Activated CD4-positive, alpha-beta T cell treated with anti-CD3 and anti-CD28 coated beads, Interleukin-2, amount 50 U/mL, for 48 hours (primary cell): ENCODE measurements at regions not wholly inside any gene's neighbourhood (a gene's known extent, or its start where the extent isn't known, plus 50 kb on each side); places are given as distances from the start of the nearest gene placed in this dataset.
"Not testable (repeated sequence)": the region's sequence is repeated elsewhere in the genome, so short reads cannot be mapped to it uniquely, and the experiment has no call there.

ENCODE experiments used
- DNase-seq, 2 experiments: peaks; one replicate each; pipeline ENCODE4 v3.0.0-alpha.2; 2020

DNA sequence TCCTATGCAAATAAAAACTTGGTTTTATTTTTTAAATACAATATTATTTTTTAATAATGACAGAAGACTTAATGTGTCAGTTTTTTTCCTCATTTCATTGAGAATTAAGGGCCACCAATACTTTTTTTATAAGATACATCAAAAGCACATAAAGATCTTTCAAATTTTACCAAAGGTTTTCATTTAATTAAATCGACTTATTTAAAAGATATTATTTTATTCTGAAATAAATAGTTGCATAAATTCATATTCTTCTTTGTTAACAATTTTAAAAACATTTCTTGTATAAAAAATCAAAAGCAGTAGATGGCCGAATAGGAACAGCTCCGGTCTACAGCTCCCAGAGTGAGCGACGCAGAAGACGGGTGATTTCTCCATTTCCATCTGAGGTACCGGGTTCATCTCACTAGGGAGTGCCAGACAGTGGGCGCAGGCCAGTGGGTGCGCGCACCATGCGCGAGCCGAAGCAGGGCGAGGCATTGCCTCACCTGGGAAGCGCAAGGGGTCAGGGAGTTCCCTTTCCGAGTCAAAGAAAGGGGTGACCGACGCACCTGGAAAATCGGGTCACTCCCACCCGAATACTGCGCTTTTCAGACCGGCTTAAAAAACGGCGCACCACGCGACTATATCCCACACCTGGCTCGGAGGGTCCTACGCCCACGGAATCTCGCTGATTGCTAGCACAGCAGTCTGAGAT lies 374.6 kb upstream of the NPVF start:
- DNase-seq, result not testable (repeated sequence)

DNA sequence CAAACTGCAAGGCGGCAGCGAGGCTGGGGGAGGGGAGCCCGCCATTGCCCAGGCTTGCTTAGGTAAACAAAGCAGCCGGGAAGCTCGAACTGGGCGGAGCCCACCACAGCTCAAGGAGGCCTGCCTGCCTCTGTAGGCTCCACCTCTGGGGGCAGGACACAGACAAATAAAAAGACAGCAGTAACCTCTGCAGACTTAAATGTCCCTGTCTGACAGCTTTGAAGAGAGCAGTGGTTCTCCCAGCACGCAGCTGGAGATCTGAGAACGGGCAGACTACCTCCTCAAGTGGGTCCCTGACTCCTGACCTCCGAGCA lies 375.1 kb upstream of the NPVF start:
- DNase-seq, result not testable (repeated sequence)

DNA sequence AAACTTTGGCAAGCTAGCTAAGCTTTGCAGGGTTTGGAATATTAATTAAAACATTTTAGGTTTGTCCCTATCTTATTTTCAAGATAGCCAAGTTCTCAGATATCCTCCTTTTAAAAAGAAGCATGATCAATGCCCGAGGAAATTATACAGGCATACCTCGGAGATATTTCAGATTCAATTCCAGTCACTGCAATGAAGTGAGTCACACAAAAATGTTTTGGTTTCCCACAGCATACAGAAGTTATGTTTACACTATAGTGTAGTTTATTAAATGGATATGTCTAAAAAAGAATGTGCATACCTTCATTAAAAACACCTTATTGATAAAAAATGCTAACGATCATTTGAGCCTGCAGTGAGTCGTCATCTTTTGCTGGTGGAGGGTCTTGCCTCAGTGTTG lies 382.9 kb upstream of the NPVF start:
- no peak for DNase-seq

DNA sequence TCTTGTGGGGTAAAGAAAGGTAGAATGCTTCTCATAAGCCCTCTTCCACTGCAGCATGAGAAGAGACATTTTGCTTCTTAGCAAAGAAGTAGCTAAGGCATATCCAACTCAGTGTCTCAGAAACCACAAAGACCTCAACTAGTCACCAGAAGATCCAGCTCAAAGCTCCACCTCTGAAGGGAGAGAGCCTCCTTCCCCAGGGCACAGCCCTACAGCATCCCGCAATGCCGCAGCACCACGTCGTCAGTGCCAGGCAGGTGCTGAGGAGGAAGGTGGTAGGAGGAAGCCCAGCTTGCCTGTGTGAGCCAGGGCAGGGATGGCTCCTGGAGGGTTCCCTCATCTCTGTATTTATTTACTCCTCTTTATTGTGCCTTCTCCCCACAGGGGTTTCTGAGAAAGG lies 385.6 kb upstream of the NPVF start:
- DNase-seq, result no peak

DNA sequence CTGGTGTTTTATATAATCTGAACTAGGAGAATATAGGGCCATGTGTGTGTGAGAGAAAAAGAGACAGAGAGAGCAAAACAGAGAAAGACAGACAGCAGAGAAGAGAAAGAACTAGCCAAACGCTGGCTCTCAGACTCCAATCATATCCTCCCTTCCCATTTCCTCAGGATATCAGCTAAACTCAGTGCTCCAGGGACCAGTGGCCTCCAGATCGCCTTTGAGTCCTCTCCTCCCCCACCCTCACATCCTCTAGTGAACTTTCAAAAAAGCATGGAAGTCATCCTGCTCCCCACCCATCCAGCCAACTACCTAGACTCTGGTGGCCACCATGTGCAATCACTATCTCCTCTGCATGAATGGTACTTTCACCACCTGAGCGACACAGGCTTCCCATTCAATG lies 386.1 kb upstream of the NPVF start:
- no peak for DNase-seq

DNA sequence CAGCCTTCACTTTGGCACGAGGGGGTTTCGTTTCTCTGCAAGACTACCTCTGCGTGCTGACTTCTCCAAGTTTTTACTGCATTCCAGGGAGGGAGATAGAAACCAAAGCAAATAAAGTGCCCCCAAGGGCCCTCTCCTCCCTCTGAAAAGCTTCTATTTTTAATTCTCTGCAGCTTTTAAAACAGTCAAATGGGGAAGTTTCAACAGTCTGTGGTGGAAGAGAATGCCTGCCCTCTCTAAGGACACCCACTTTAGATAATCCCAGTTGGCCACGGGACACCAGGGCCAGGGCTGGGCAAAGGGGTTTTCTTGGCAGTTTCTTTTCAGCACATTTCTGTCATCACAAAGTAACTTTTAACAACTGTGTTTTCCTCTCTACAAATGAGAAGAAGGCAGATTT lies 386.7 kb upstream of the NPVF start:
- DNase-seq, result no peak

DNA sequence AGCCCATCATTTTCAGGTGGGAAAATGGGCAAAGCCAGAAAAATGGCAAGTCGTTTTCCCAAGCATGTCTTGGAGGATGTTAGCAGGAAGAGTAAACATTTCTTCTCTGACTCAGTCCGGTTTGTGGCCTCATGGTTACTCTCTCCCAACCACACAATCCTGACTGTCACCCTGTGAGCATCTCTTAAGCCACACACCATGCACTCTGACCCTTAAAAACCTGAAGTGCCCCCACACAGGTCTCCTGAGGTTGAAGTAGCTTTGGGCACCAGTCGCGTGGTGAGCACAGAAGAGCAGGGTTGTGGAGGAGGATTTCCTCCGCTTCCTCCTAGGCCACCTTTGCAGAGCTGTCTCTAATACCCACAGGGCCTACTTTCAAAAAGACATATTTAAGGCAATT lies 387.3 kb upstream of the NPVF start:
- no peak for DNase-seq

DNA sequence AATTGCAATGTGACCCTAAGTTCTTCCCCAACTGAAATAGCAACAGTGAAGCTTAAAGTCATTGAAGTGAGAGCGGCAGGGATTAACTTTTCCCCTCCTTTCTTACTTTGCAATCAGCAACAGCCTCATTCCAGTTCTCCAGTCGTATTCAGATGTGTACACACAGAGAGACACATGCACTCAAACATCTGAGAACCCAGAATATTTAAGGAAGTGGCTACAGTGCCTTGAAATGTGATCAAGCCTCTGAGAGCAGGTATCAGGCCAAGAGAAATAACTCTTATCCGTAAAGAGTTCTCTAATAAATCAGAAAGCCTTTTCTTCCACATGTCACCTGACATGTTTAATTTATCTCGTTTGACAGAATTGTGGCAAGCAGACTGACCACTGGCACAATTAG lies 388.9 kb upstream of the NPVF start:
- DNase-seq, result no peak

DNA sequence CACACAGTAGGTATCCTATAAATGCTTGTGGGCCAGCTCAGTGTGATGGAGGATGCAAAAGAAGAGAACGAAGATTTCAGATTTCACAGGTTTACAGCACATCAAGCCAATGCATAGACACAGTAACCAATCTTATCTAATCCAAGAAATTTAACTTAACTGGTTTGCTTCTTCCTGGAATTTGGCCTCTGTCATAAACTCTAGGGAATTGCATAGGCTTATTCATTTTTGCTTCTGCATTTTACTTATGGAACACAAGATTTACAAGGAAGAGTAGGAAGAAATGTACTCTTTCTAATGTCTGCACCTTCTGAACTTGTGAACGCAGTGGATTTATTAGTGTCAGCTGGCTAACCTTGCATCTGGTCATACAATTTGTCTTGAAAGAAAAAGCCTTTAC lies 389.4 kb upstream of the NPVF start:
- DNase-seq, result no peak

DNA sequence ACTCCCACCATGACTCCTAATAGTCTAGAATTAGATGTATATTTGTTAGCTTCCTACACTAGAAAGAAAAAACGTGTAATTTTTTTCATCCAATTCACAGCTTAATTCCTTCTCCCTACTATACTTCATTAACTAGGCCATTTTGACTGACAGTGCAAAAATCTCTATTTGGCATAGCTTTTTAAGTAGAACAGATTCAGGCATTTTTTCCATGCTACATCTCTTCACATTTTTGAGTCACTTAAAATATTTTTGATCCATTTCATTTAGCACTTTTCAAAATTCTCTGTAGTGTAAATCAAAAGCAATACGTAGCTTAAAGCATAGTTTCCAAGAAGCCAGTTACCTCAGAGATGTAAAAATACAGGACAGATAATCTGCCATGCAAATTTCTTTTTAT lies 391.1 kb upstream of the NPVF start:
- DNase-seq, result no peak

DNA sequence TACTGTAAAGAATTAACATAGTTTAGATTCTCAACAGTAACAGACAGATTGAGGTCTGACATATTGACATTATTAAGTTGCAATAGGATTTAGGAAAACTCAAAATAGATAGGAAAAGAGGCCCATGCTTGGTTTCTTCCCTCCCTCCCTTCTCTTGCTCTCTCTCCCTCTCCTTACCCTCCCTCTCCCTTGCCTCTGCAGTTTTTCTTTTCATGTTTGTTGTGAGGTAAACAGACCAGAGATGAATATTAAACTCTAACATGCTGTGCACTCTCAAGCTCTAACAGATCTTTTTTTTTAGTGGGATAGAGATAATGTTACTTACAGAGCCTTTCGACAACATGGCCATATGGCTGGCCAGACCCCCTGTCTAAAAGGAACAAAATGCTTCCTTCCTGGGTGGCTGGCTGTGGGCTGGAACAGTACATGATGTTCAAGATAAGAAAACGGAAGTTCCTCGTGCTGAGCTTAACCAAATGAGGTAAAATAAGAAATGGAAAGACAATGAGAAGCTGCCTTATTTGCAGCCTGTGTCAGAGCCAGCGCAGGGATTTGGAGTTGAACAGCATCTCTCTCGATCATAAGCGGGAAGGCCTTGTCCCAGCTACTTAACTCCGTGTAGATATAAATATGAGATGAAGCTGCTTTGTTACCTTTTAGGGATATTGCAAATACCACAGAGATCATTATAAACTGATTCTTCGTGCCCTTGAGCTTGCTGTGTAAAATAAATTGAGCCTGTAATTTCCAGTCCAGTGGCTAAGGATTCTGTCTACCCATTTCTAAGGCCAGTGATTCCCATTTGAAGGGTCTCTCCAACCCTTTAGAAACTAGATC lies 391.9 kb upstream of the NPVF start:
- peak in 1 of 2 experiments; percentile 6 for DNase-seq

DNA sequence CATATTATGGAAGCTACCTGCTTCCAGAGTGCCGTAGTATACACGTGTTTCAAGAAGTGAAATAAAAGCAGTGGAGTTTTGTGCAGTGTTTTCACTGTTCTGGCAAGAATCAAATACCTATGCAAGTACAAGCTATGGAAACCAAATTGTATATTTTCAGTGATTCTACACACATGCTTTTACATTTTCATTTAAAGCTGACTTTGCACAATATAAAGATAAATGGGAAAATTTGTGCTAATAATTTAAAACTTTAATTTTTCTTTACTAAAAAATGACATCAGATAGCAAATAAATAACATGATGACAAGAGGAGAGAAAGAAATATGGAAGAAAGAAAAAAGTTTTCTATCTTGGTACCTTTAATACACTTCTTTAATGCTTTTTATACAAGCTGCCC lies 393.7 kb upstream of the NPVF start:
- no peak for DNase-seq

DNA sequence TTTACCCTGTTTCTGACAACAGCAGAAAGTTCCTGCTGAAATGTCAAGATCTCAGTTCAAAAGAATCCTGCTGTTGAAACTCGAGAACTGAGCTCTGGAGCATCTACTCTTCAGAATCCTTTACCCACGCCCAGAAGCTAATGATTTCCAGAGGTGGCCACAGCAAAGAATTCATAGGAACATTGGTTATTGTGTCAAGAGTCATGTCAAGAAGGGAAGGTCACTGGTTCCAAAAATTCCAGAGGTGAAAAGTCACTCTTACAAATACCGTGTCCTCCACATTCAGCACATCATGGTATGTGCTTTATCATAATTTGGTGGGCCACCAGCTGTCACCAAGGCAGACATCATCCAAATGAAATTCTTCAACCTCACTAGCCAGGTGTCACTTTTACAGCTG lies 394.4 kb upstream of the NPVF start:
- DNase-seq, result no peak

DNA sequence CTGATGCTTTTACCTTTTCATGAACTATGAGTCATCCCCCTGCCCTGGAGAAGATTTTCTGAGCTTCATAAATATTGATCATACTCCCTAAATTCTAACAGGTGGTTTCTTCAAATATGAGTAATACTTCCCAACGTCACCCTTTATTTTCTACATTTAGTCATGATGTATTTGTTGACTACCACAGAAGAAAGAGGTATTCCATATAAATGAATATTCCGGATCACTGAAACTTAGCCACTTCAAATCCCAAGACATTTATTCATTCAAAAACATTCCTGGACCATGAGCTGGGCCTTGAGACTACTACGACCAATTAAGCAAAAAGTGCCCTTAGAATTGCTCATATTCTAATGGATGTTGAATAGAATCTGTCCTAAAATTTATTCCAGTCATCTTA lies 395.8 kb upstream of the NPVF start:
- DNase-seq, result no peak

DNA sequence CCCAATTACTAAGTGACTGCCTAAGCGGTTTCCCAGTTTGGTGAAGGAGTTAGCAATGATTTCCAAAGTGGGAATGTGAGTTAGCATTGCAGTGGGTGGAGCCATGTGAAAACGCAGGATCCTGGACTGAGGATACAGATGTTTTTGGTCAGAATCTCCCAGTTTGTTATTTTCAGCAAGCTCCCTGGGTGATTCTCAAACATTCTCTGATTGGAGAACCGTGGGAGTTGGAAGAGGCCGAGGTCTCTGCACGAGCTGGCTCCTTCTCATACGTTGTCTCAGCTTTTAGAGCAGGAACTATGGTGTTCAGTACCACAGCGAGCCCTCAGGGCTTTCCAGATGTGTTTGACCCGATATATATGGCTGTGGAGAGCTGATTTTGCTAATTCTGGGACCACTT lies 396.5 kb upstream of the NPVF start:
- DNase-seq, result no peak

DNA sequence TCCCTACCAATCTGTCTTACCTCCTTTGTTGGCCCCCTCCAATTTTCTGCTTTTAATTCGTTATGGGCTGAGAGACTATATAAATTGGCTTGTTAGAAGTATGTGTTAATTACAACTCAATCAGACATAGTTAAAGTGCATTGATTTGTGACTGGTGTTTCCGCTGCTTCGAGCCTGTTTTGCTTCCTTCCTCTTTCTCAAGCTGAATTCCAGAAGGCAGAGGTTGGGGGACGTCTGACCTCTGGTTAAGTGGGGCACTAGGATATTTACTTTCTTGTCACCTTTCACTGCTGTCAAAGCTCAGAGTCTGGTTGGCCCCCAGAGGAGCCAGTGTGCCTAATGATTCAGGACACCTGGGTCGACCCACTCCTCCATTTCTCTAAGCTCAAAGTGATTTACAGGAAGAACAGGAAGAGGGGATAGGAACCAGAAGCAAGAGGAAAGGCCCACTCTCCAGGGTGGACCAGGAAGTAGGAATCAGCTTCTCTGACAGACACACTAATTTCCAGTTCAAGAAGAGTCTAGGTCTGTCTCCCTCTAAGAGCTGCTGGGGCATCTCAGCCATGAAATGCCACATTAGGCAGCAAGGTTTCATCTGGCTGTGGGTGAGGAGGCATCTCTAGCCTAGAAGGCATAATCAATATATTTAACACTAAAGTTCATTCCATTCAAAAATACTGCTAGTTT lies 397.2 kb upstream of the NPVF start:
- DNase-seq, result no peak

DNA sequence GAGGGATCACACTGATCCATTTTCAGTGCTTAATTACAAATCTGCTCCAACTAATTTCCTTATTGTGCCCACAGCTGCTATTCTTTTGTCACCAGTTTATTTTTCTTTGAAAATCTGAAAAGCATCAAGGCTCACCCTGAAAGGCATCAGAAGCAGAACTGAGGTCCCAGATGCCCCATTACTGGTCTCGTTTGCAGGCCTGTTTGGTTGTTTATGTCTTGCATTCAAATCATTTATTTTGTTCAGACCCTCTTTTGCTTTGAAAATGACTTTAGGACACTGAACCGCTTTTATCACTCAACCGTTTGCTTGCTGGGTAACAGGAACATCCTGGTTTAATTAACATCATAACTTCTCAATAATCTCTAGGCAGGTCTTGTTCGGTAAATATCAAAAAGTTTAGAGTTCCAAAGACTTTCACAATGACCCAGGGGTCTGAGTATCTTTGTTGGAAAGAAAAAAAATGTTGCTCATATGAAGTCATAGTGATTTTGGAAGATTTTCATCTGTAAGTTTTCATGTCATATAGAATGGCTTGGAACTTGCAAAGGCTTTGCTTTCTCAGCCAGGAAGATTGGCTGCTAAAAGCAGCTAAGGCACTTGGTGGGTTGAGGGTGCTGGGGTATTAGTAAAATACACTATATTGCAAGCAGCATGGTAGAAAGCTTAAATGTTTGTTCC lies 398.3 kb upstream of the NPVF start:
- no peak for DNase-seq

DNA sequence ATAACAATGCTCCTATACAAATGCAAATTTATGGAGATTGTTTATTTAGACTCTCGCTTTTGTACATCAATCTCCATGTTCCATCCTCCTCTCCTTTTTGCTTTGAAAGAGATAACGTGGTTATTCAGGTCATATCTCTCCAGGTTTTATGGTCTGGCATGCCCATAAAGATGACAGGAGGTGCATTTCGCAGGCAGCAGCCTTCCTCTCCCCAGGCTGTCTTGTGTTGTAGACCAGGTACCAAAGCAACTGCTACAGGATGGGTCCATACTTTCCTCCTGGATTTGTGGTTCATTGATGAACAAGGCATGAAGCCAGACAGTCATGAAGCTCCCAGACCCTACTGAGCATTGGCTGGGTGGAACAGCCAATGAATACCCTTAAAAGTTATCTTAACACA lies 400.2 kb upstream of the NPVF start:
- DNase-seq, result no peak

DNA sequence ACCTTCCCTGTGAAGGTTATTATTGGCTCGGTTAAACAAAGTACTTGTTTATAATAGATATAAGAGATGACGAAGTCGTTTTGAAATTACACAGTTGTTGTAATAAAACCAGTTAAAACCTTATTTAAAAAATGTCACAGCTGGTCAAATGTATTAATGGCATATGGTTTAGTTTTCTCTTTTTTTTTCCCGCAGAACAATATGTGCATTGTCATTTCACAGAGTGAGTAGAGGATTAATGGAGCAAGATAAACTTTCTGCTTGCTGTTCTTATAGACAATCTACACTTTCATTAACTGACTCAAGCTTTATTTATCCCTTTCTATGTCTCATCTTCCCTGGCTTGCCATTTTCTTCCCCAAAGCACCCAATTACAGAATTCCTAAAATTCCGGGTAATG lies 404.3 kb upstream of the NPVF start:
- DNase-seq, result no peak

DNA sequence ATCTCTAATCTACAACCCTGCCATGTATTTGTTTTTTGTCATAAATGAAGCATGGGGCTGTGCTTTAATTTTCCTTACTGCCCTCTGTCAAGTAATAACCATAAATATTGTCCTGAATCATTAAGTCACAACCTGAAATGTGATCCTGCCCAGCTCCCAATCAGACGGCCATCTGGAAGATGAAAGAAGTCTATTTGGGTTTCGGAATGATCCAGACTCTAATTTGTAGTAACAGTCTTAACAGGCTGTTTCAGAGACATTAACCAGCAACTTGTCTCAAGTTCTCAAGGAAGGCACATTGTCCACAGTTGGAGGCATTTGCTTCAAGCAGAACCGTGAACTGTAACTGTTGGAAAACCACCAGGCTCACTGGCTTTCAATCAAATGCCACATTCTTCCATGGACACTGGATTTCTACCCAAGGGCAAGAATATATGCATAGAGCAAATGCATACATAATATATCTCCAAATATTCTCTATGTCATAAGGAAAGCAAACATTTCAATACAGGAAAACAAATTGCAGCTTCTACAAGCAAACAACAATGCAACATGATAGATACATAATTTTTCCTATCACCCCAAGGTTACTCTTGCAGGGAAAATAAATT lies 405.2 kb upstream of the NPVF start:
- no peak for DNase-seq

DNA sequence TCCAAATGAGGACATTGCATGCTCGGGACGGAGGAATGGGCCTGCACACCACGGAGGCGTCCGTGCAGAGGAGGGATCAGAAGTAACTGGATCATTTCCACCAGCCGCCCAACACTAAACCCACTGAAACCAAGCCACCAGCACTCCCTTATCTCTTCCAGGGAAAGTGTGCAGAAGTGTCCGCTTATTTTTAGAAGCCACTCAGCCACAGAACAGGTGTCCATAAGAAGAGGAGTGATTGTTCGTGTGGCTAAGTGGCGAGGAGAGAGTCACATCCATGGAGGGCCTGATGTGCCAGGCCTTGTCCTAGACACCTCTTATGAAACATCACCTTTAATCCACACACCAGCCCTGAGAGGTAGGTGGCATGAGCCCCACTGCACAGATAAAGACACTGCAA lies 407.9 kb upstream of the NPVF start:
- DNase-seq, result no peak

DNA sequence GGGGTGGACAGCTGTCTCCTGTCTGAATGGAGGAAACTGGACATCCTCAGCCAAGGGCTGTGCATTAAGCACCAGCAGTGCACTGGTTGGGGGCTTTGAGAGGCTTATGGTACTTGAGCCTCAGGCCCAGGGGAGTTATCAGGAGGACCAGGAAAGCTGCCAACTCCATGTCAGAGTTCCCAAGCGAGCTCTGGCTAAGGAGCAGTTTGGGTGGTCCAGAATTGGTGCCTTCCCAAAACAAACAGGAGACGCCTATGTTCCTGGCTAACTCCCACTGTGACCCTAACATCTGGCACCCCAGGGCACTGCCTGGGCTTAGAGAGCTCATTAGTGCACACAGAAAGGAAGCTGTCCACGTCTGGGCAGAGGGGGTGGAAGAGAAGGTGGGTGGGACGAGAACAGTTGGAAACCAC lies 408.6 kb upstream of the NPVF start:
- no peak for DNase-seq

DNA sequence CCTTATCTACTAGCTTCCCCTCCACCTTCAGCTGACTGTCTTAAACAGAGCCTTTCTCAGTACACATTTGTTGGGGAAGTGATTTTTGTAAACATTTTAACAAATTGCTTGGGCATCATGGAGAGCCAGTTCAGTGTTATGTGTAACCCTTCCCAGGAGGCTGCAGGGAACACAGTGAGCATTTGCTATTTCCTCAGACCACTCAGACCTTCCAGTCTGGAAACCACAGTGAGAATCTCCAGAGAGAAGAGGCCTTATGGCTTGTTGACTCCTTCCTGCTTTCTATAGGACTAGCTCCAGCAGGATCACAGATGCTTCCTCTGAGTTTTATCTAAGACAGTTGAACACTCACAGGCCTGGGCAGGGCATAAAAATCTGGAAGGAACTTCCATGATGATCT lies 409.8 kb upstream of the NPVF start:
- DNase-seq, result no peak
